K562 (cell line): ENCODE measurements at regions not wholly inside any gene's neighbourhood (a gene's known extent, or its start where the extent isn't known, plus 50 kb on each side); places are given as distances from the start of the nearest gene placed in this dataset.

Source experiments
- ATAC-seq: fragments of 200-7000 bp; cut with Tn5 transposase; 3 replicates; pipeline ENCODE4 v1.9.1; 2020; ENCODE audit warnings: moderate library complexity
- BruUV-seq: library from RNA; stranded (reverse); fragments of 400-500 nt; replicated peaks from 2 replicates; lab custom pipeline; 2021; lab: Mats Ljungman, UMichigan
- CTCF ChIA-PET: fragments of 300-600 bp; formaldehyde crosslinking; extraction: SDS; loops from one replicate; lab custom pipeline; 2021; ENCODE audit warnings: low intra/inter-chr PET ratio; lab: Yijun Ruan, JAX
- POLR2A ChIA-PET: fragments of 300-600, 350-650 bp; sonication (Branson Sonifier 250); formaldehyde crosslinking; extraction: SDS; loops from one replicate; lab custom pipeline; 2021; ENCODE audit warnings: antibody characterized with exemption, inconsistent platforms; lab: Yijun Ruan, JAX
- DNase-seq, 4 experiments: peaks; one replicate each; pipeline versions ENCODE4 v3.0.0 to v3.0.0-alpha.2; 2011 to 2018; ENCODE audit warnings: low spot score in 3 of 4, mixed read lengths in 3 of 4; ENCODE audit errors: extremely low read depth in 1 of 4
- FAIRE-seq: peaks from 2 replicates; lab custom pipeline; 2011; peaks lifted over from hg19 to GRCh38; lab: Jason Lieb, UNC
- H2AFZ ChIP-seq: 2 replicates; pipeline ENCODE4 v1.6.0; 2011; ENCODE audit warnings: low read depth, low read length, control low read depth, inconsistent platforms
- H3K27ac ChIP-seq: fragments of 200-600 bp; 3 replicates; pipeline ENCODE4 v1.8.0; 2011; ENCODE audit warnings: low read depth, mild to moderate bottlenecking, control low read depth, inconsistent platforms, low read length, moderate library complexity, mixed read lengths; ENCODE audit errors: extremely low read depth
- H3K27me3 ChIP-seq, 2 experiments: fragments of 300-600 bp in 1 of 2; 2 replicates in 1 of 2; 3 replicates in 1 of 2; pipeline versions ENCODE4 v1.6.0 to v1.8.0; 2011; ENCODE audit warnings: inconsistent platforms in 2 of 2, low read length in 2 of 2, mild to moderate bottlenecking in 1 of 2, mixed read lengths in 1 of 2, moderate library complexity in 1 of 2; ENCODE audit not compliant: control insufficient read depth in 2 of 2, insufficient read depth in 2 of 2
- H3K36me3 ChIP-seq: fragments of 300-600 bp; 3 replicates; pipeline ENCODE4 v1.8.0; 2011; ENCODE audit warnings: mild to moderate bottlenecking, low read length, inconsistent platforms; ENCODE audit not compliant: control insufficient read depth, insufficient read depth
- H3K4me1 ChIP-seq, 2 experiments: fragments of 200-600 bp in 1 of 2; replicated peaks in 1 of 2; 2 replicates in 1 of 2; 3 replicates in 1 of 2; pipeline versions ENCODE4 v1.5.1 to v1.8.0; 2011; ENCODE audit warnings: inconsistent platforms in 2 of 2, low read length in 2 of 2, mild to moderate bottlenecking in 1 of 2, mixed read lengths in 1 of 2, moderate library complexity in 1 of 2; ENCODE audit not compliant: control insufficient read depth in 2 of 2, insufficient read depth in 2 of 2
- H3K4me2 ChIP-seq: 2 replicates; pipeline ENCODE4 v1.6.1; 2011; ENCODE audit warnings: low read length, control low read depth, inconsistent platforms, mixed read lengths; ENCODE audit not compliant: insufficient read depth
- H3K4me3 ChIP-seq: fragments of 200-600 bp; sonication (generic), shearing (Covaris generic); 2 replicates; pipeline ENCODE4 v1.5.1; 2016; ENCODE audit warnings: control low read depth, inconsistent platforms
- H3K79me2 ChIP-seq: fragments of 200-600 bp; 3 replicates; pipeline ENCODE4 v1.8.0; 2011; ENCODE audit warnings: low read length, inconsistent platforms; ENCODE audit not compliant: control insufficient read depth, insufficient read depth
- H3K9ac ChIP-seq, 2 experiments: 2 replicates each; pipeline versions ENCODE4 v1.6.0 to v1.6.1; 2011; ENCODE audit warnings: low read depth in 2 of 2, low read length in 2 of 2, control low read depth in 1 of 2, inconsistent platforms in 1 of 2, mild to moderate bottlenecking in 1 of 2, mixed read lengths in 1 of 2; ENCODE audit not compliant: insufficient read depth in 1 of 2
- H3K9me1 ChIP-seq: one replicate; pipeline ENCODE4 v1.6.0; 2011; ENCODE audit warnings: inconsistent platforms, mild to moderate bottlenecking, low read length, moderate library complexity; ENCODE audit not compliant: control insufficient read depth, insufficient read depth
- H3K9me3 ChIP-seq: replicated peaks from 2 replicates; pipeline ENCODE4 v1.5.1; 2011; ENCODE audit warnings: low read depth, low read length, inconsistent platforms; ENCODE audit not compliant: control insufficient read depth, insufficient read depth
- H4K20me1 ChIP-seq: replicated peaks from 2 replicates; pipeline ENCODE4 v1.6.1; 2011; ENCODE audit warnings: low read length, inconsistent platforms, mixed read lengths; ENCODE audit not compliant: control insufficient read depth, insufficient read depth
- CTBP1 ChIP-seq: fragments of 450-650 bp; IDR thresholded peaks from 2 replicates; pipeline ENCODE4 v1.6.1; 2016; ENCODE audit warnings: borderline replicate concordance
- EGR1 ChIP-seq: fragments of 450-650 bp; conservative IDR thresholded peaks from 2 replicates; pipeline ENCODE4 v1.6.1; 2017; ENCODE audit warnings: mild to moderate bottlenecking
- GTF2F1 ChIP-seq: IDR thresholded peaks from 2 replicates; pipeline ENCODE4 v1.6.1; 2011; ENCODE audit warnings: low read depth, low read length, improper control_type of control experiment
- KLF16 ChIP-seq: IDR thresholded peaks from 2 replicates; pipeline ENCODE4 v1.6.1; 2016; ENCODE audit warnings: antibody characterized with exemption
- MED1 ChIP-seq: sonication (generic); formaldehyde crosslinking; IDR thresholded peaks from 2 replicates; pipeline ENCODE4 v1.8.1; 2023; ENCODE audit warnings: missing genetic modification reagents, borderline replicate concordance
- MEIS2 ChIP-seq: fragments of 450-650 bp; IDR thresholded peaks from 2 replicates; pipeline ENCODE4 v1.6.1; 2014; ENCODE audit warnings: mild to moderate bottlenecking; ENCODE audit not compliant: partially characterized antibody
- NKRF ChIP-seq: fragments of 450-650 bp; IDR thresholded peaks from 2 replicates; pipeline ENCODE4 v1.6.1; 2016; ENCODE audit warnings: borderline replicate concordance
- POLR2A ChIP-seq: fragments of 450-650 bp; conservative IDR thresholded peaks from 2 replicates; pipeline ENCODE4 v1.6.1; 2016
- RCOR1 ChIP-seq, 2 experiments: IDR thresholded peaks; 2 replicates each; pipeline ENCODE4 v1.6.1; 2012; ENCODE audit warnings: low read depth in 2 of 2, low read length in 2 of 2, borderline replicate concordance in 1 of 2, improper control_type of control experiment in 1 of 2
- TRIM28 ChIP-seq: fragments of 450-650 bp; IDR thresholded peaks from 2 replicates; pipeline ENCODE4 v1.6.1; 2017
- WHSC1 ChIP-seq: IDR thresholded peaks from one replicate; pipeline ENCODE4 v1.6.1; 2012; ENCODE audit warnings: low read length, control low read depth, inconsistent platforms
- YBX1 ChIP-seq: fragments of 450-650 bp; IDR thresholded peaks from 2 replicates; pipeline ENCODE4 v1.7.1; 2016; ENCODE audit warnings: mild to moderate bottlenecking
- ZNF143 ChIP-seq: sonication (generic); formaldehyde crosslinking; IDR thresholded peaks from 2 replicates; pipeline ENCODE4 v1.9.0; 2022; ENCODE audit warnings: mild to moderate bottlenecking, missing genetic modification reagents
- ZNF224 ChIP-seq: sonication (generic); formaldehyde crosslinking; IDR thresholded peaks from 2 replicates; pipeline ENCODE4 v1.8.0; 2022; ENCODE audit warnings: mild to moderate bottlenecking, missing genetic modification reagents
- ZNF668 ChIP-seq: fragments of 250-450 bp; sonication (Bioruptor Pico); IDR thresholded peaks from 2 replicates; pipeline ENCODE4 v1.8.0; 2022; ENCODE audit warnings: mild to moderate bottlenecking, inconsistent platforms
- WGBS: fragments of 100-300 bp; shearing (Covaris generic); methylation state at CpG from one replicate; pipeline ENCODE4 v1.1.6; 2016; ENCODE audit warnings: low coverage, mixed read lengths; ENCODE audit not compliant: insufficient coverage; ENCODE audit errors: missing lambda C conversion rate; 5-methylcytosine and 5-hydroxymethylcytosine counted together
- in situ Hi-C: fragments of 300-500 bp; cut with MboI; formaldehyde crosslinking; loops from 4 replicates; pipeline ENCODE4 v1.15.0; 2018; ENCODE audit warnings: inconsistent platforms, mixed read lengths
- intact Hi-C: fragments of 100-400 bp; cut with micrococcal nuclease; formaldehyde crosslinking; loops from 2 replicates; pipeline ENCODE4 v1.14.2; 2022
- TF ChIP-seq, protein P1 (sequence below): fragments of 450-650 bp; IDR thresholded peaks from 2 replicates; pipeline ENCODE4 v1.6.1; 2016; ENCODE audit warnings: mild to moderate bottlenecking

DNA sequence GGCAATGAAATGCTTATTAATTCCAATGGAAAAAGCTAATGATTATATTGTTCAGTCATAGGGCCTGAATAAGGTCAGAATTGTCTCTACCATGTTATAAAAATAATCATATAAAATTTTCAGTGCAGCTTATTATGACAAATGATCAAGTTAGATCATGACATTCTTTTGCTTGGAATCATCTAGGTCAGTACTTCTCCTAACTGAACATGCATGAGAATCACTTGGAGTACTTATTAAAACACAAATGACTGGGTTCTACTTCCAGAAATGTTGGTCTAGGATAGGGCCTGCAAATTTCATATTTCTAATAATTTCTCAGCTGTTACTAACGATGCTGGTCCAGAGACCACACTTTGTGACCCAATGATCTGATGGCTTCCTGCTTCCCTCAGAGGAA, 806.0 kb upstream of the ZNF608 start:
- H3K27ac ChIP-seq: no peak overlapping the region
- DNase-seq: no peak
- H3K9me1 ChIP-seq: no peaks in the 10 kb centered on the region
- H3K4me1 ChIP-seq: no peaks in the 10 kb centered on the region
- H3K36me3 ChIP-seq: no peaks in the 10 kb centered on the region
- no peaks in the 10 kb centered on the region for H4K20me1 ChIP-seq
- H3K4me2 ChIP-seq: no peak overlapping the region
- H3K27me3 ChIP-seq: no peaks in the 10 kb centered on the region
- H3K9me3 ChIP-seq: 0 out of 2 replicates have a peak, but pooled peaks cover 3% of the 10 kb centered on the region
- POLR2A ChIA-PET: no interaction called here
- H3K79me2 ChIP-seq: no peaks in the 10 kb centered on the region
- WGBS: 0% methylated on average over 1 of the region's 1 CpG
- CTCF ChIA-PET: no interaction called here
- no peak for ATAC-seq
- no peak overlapping the region for H3K4me3 ChIP-seq
- no peak overlapping the region for H2AFZ ChIP-seq
- no peak overlapping the region for H3K9ac ChIP-seq
- BruUV-seq: no TSS peak
- FAIRE-seq: no peak
- in situ Hi-C loops: no loop called here
- TF ChIP-seq CTBP1 (no peak), ZNF668 (no peak), ZNF224 (CRISPR knock-in tag) (no peak), RCOR1 (IDR thresholded peaks at IDR 0.05; ENCODE audit: borderline replicate concordance in 1 of 2, low read depth in 2 of 2, low read length in 2 of 2) (no peak), GTF2F1 (no peak), KLF16 (no peak), YBX1 (no peak), NKRF (no peak), ZNF143 (no peak), MEIS2 (no peak), EGR1 (no peak), POLR2A (no peak), WHSC1 (no peak), TRIM28 (no peak), MED1 (CRISPR knock-in tag) (no peak)
- TF ChIP-seq, protein P1, sequence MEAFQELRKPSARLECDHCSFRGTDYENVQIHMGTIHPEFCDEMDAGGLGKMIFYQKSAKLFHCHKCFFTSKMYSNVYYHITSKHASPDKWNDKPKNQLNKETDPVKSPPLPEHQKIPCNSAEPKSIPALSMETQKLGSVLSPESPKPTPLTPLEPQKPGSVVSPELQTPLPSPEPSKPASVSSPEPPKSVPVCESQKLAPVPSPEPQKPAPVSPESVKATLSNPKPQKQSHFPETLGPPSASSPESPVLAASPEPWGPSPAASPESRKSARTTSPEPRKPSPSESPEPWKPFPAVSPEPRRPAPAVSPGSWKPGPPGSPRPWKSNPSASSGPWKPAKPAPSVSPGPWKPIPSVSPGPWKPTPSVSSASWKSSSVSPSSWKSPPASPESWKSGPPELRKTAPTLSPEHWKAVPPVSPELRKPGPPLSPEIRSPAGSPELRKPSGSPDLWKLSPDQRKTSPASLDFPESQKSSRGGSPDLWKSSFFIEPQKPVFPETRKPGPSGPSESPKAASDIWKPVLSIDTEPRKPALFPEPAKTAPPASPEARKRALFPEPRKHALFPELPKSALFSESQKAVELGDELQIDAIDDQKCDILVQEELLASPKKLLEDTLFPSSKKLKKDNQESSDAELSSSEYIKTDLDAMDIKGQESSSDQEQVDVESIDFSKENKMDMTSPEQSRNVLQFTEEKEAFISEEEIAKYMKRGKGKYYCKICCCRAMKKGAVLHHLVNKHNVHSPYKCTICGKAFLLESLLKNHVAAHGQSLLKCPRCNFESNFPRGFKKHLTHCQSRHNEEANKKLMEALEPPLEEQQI: no peak
- intact Hi-C loops: no loop called here
